ENCODE measurements at regions not wholly inside any gene's neighbourhood (a gene's known extent, or its start where the extent isn't known, plus 50 kb on each side); places are given as distances from the start of the nearest gene placed in this dataset.

DNA sequence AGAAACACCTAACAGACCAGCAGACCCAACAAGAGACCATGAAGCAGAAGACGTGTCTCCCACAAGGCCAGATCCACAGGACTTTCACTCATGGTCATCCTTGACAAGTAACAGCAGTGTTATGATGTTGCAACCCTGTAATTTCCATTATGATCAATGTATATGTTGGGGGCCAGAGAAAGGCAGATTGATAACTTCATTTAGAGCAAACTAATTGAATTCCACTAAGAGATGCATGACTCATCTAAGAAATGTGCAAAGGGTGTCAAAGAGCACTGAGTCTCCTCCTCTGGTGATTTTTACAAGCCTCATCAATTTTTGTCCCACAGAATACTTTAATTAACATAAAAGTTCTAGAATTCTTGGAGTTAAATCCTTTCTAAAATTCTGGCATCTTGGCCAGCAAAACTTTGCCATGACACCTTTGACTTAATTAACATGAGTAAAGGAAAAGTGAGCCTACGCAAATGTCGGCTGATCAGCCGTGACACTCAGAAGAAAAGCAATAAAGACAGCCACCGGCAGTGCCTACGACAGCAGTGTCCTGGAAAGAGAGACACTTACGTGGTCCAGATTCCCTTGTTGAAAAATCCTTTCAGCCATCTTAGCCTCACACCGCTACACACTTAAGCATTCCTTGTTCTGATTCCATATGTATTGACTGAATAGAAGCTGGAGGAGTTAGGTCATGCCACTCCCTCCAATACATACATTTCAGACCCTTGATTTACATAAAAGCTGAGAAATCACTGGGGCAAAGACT lies 370.2 kb upstream of the CCDC196 start:
- no peak overlapping the region for H3K4me3 Mint-ChIP-seq
- Histone ChIP-seq H4K20me1 (replicated peaks; ENCODE audit: insufficient read depth) (no peaks in the 10 kb centered on the region), H3K4me3 (no peak overlapping the region), H3K79me2 (replicated peaks; ENCODE audit: insufficient read depth) (no peaks in the 10 kb centered on the region), H3K9me2 (ENCODE audit: insufficient read depth) (peaks cover 10% of the 10 kb centered on the region), H3K4me2 (0 out of 2 replicates have a peak overlapping the region, but pooled peaks have one; percentile 26), H3K4me1 (ENCODE audit: insufficient read depth) (0 out of 2 replicates have a peak, but pooled peaks cover 15% of the 10 kb centered on the region), H3K36me3 (ENCODE audit: insufficient read depth) (no peaks in the 10 kb centered on the region), H2AFZ (peak overlapping the region; percentile 56; the same call in 1 of the 2 replicates), H3K27me3 (ENCODE audit: insufficient read depth) (no peaks in the 10 kb centered on the region), H3K27ac (ENCODE audit: low read depth) (no peak overlapping the region), H3F3A (replicated peaks; ENCODE audit: low read depth) (no peaks in the 10 kb centered on the region)
- TF ChIP-seq REST (IDR thresholded peaks at IDR 0.05; ENCODE audit: unreplicated experiment) (no peak), ZNF331 (CRISPR knock-in tag; IDR thresholded peaks at IDR 0.05; ENCODE audit: low read depth) (no peak), POLR2AphosphoS5 (IDR thresholded peaks at IDR 0.05; ENCODE audit: low read depth) (no peak), NANOG (IDR thresholded peaks at IDR 0.05; ENCODE audit: borderline replicate concordance) (no peak), STAT1 (IDR thresholded peaks at IDR 0.05; ENCODE audit: unreplicated experiment) (no peak)
- TF ChIP-seq, protein P1, sequence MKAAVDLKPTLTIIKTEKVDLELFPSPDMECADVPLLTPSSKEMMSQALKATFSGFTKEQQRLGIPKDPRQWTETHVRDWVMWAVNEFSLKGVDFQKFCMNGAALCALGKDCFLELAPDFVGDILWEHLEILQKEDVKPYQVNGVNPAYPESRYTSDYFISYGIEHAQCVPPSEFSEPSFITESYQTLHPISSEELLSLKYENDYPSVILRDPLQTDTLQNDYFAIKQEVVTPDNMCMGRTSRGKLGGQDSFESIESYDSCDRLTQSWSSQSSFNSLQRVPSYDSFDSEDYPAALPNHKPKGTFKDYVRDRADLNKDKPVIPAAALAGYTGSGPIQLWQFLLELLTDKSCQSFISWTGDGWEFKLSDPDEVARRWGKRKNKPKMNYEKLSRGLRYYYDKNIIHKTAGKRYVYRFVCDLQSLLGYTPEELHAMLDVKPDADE (IDR thresholded peaks at IDR 0.05): no peak
- DNase-seq (ENCODE audit: low spot score) (no peak), ATAC-seq (no peak)
- no peaks in the 10 kb centered on the region for H3K27me3 Mint-ChIP-seq (ENCODE audit: insufficient read depth, low read depth, poor library complexity)
- H3K36me3 Mint-ChIP-seq (ENCODE audit: low read depth): no peaks in the 10 kb centered on the region
- H3K9me3 Mint-ChIP-seq: no peaks in the 10 kb centered on the region
- H3K4me1 Mint-ChIP-seq: peaks cover 25% of the 10 kb centered on the region
- H3K27ac Mint-ChIP-seq: no peak overlapping the region

GRCh38 chr14:66116732-66117131 lies 369.4 kb upstream of the CCDC196 start:
- no peak overlapping the region for H3K27ac Mint-ChIP-seq
- Histone ChIP-seq H2AFZ (peak overlapping the region; percentile 56), H3F3A (replicated peaks; ENCODE audit: low read depth) (no peaks in the 10 kb centered on the region), H3K4me1 (ENCODE audit: insufficient read depth) (0 out of 2 replicates have a peak, but pooled peaks cover 15% of the 10 kb centered on the region), H3K27ac (ENCODE audit: low read depth) (no peak overlapping the region), H3K9me2 (ENCODE audit: insufficient read depth) (peaks cover 10% of the 10 kb centered on the region), H3K79me2 (replicated peaks; ENCODE audit: insufficient read depth) (no peaks in the 10 kb centered on the region), H3K4me2 (0 out of 2 replicates have a peak overlapping the region, but pooled peaks have one; percentile 26), H4K20me1 (replicated peaks; ENCODE audit: insufficient read depth) (no peaks in the 10 kb centered on the region), H3K27me3 (ENCODE audit: insufficient read depth) (no peaks in the 10 kb centered on the region), H3K36me3 (ENCODE audit: insufficient read depth) (no peaks in the 10 kb centered on the region), H3K4me3 (no peak overlapping the region)
- no peaks in the 10 kb centered on the region for H3K36me3 Mint-ChIP-seq (ENCODE audit: low read depth)
- no peaks in the 10 kb centered on the region for H3K9me3 Mint-ChIP-seq
- H3K4me3 Mint-ChIP-seq: no peak overlapping the region
- no peak for DNase-seq (ENCODE audit: low spot score)
- H3K4me1 Mint-ChIP-seq: peaks cover 25% of the 10 kb centered on the region
- H3K27me3 Mint-ChIP-seq (ENCODE audit: insufficient read depth, low read depth, poor library complexity): no peaks in the 10 kb centered on the region
- no peak for ATAC-seq
- TF ChIP-seq CREB1 (CRISPR knock-in tag; IDR thresholded peaks at IDR 0.05; ENCODE audit: low read depth) (no peak), ZNF114 (CRISPR knock-in tag; IDR thresholded peaks at IDR 0.05) (no peak), EZH2 (IDR thresholded peaks at IDR 0.05; ENCODE audit: low read depth, unreplicated experiment) (no peak), NANOG (IDR thresholded peaks at IDR 0.05; ENCODE audit: borderline replicate concordance) (no peak), ZNF462 (CRISPR knock-in tag; IDR thresholded peaks at IDR 0.05) (no peak), STAT1 (IDR thresholded peaks at IDR 0.05; ENCODE audit: unreplicated experiment) (no peak)
